ENCODE measurements at regions not wholly inside any gene's neighbourhood (a gene's known extent, or its start where the extent isn't known, plus 50 kb on each side); places are given as distances from the start of the nearest gene placed in this dataset.

DNA sequence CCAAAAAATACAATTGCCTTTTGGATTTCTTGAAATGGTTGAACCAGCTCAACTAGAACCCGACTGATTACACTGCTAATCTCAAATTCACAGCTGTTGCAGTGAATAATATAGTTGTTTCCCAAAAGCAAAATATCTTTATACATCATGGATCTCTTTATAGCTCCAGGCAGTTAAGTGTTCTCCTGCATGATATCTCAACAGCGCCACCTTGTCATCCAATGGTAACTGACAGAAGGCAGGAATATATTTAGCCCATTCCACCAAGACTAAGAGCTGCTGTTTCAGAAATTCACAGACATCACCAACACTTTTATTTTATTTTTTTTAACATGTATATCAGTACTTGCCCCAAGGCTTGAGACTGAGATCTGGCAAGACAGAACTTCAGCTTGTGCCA, 1141.0 kb upstream of the PRR20A start:
- TF ChIP-seq ARNT (IDR thresholded peaks at IDR 0.05) = no peak
- TF ChIP-seq ELF4 (IDR thresholded peaks at IDR 0.05) = no peak
- TF ChIP-seq BHLHE40 (IDR thresholded peaks at IDR 0.05; ENCODE audit: borderline replicate concordance) = no peak
- TF ChIP-seq FOXA1 (IDR thresholded peaks at IDR 0.05) = no peak
- TF ChIP-seq SUZ12 (IDR thresholded peaks at IDR 0.05) = no peak
- TF ChIP-seq FOXM1 (IDR thresholded peaks at IDR 0.05; ENCODE audit: borderline replicate concordance) = no peak
- TF ChIP-seq ZNF384 (IDR thresholded peaks at IDR 0.05) = no peak
- TF ChIP-seq LEF1 (IDR thresholded peaks at IDR 0.05; ENCODE audit: borderline replicate concordance) = no peak
- no peak for TF ChIP-seq L3MBTL2 (conservative IDR thresholded peaks at IDR 0.05)
- no peak for TF ChIP-seq TARDBP (IDR thresholded peaks at IDR 0.05)
- no peak for TF ChIP-seq SP1 (IDR thresholded peaks at IDR 0.05)
- no peak for TF ChIP-seq FOXK2 (IDR thresholded peaks at IDR 0.05)
- TF ChIP-seq, protein P1, sequence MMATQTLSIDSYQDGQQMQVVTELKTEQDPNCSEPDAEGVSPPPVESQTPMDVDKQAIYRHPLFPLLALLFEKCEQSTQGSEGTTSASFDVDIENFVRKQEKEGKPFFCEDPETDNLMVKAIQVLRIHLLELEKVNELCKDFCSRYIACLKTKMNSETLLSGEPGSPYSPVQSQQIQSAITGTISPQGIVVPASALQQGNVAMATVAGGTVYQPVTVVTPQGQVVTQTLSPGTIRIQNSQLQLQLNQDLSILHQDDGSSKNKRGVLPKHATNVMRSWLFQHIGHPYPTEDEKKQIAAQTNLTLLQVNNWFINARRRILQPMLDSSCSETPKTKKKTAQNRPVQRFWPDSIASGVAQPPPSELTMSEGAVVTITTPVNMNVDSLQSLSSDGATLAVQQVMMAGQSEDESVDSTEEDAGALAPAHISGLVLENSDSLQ (IDR thresholded peaks at IDR 0.05) = no peak
